A204.1 (cell line): ENCODE measurements at regions not wholly inside any gene's neighbourhood (a gene's known extent, or its start where the extent isn't known, plus 50 kb on each side); places are given as distances from the start of the nearest gene placed in this dataset.
"Not testable (repeated sequence)": the region's sequence is repeated elsewhere in the genome, so short reads cannot be mapped to it uniquely, and the experiment has no call there.

Source experiments
- FAIRE-seq: peaks from 2 replicates; lab custom pipeline; 2012; peaks lifted over from hg19 to GRCh38; lab: Jason Lieb, UNC

GRCh38 chr5:18366234-18366633 lies 732.0 kb downstream of the TAF11L14 start:
- no peak for FAIRE-seq

- FAIRE-seq, result no peak
Observed at GRCh38 chr5:18370531-18370930, 736.3 kb downstream of the TAF11L14 start.

- FAIRE-seq, result no peak
Observed at GRCh38 chr5:18375641-18376040, 741.4 kb downstream of the TAF11L14 start.

GRCh38 chr5:18378066-18378465 lies 743.8 kb downstream of the TAF11L14 start:
- FAIRE-seq, result no peak

- no peak for FAIRE-seq
Observed at GRCh38 chr5:18379189-18379588, 744.9 kb downstream of the TAF11L14 start.

- no peak for FAIRE-seq
Observed at GRCh38 chr5:18380729-18381362, 746.6 kb downstream of the TAF11L14 start.

- FAIRE-seq, result peak; percentile 55
Observed at GRCh38 chr5:18393565-18394442, 759.5 kb downstream of the TAF11L14 start.

- no peak for FAIRE-seq
Observed at GRCh38 chr5:18394443-18394804, 760.2 kb downstream of the TAF11L14 start.

- no peak for FAIRE-seq
Observed at GRCh38 chr5:18395126-18396110, 761.2 kb downstream of the TAF11L14 start.

GRCh38 chr5:18397371-18397770 lies 763.1 kb downstream of the TAF11L14 start:
- no peak for FAIRE-seq

- FAIRE-seq, result no peak
Observed at GRCh38 chr5:18397891-18398290, 763.6 kb downstream of the TAF11L14 start.

GRCh38 chr5:18399461-18400327 lies 765.4 kb downstream of the TAF11L14 start:
- not testable (repeated sequence) for FAIRE-seq

GRCh38 chr5:18403141-18403540 lies 768.9 kb downstream of the TAF11L14 start:
- no peak for FAIRE-seq

- no peak for FAIRE-seq
Observed at GRCh38 chr5:18403941-18404438, 769.7 kb downstream of the TAF11L14 start.

- FAIRE-seq, result no peak
Observed at GRCh38 chr5:18420711-18421110, 786.5 kb downstream of the TAF11L14 start.

- FAIRE-seq, result no peak
Observed at GRCh38 chr5:18433336-18433735, 799.1 kb downstream of the TAF11L14 start.

- FAIRE-seq, result no peak
Observed at GRCh38 chr5:18438126-18438525, 803.9 kb downstream of the TAF11L14 start.

- FAIRE-seq, result no peak
Observed at GRCh38 chr5:18455521-18455920, 821.3 kb downstream of the TAF11L14 start.

- FAIRE-seq, result peak; percentile 11
Observed at GRCh38 chr5:18457255-18457654, 823.0 kb downstream of the TAF11L14 start.

- no peak for FAIRE-seq
Observed at GRCh38 chr5:18461766-18462165, 827.5 kb downstream of the TAF11L14 start.
